ENCODE measurements at regions not wholly inside any gene's neighbourhood (a gene's known extent, or its start where the extent isn't known, plus 50 kb on each side); places are given as distances from the start of the nearest gene placed in this dataset.

- H3K79me1 ChIP-seq (ENCODE audit: low read depth in 1 of 2, low read length in 2 of 2) = no peaks in the 10 kb centered on the region
- intact Hi-C loops (cut with micrococcal nuclease) (no loop called here), in situ Hi-C loops (cut with MboI; ENCODE audit: low sequenced_read_pairs) (no loop called here), dilution Hi-C loops (cut with HindIII; ENCODE audit: low sequenced_read_pairs, unreplicated experiment) (no loop called here)
- peak overlapping the region; percentile 33; the same call in 1 of the 2 replicates for H3K4ac ChIP-seq (ENCODE audit: low read depth, low read length)
- H4K91ac ChIP-seq (ENCODE audit: insufficient read depth, low read depth, low read length) = no peak overlapping the region
- no peak overlapping the region for H2AK5ac ChIP-seq (ENCODE audit: low read depth, low read length)
- CTCF ChIA-PET = no interaction called here
- H3K36me3 ChIP-seq (ENCODE audit: control insufficient read depth, insufficient read depth, low read length) = no peaks in the 10 kb centered on the region
- H2BK20ac ChIP-seq (ENCODE audit: low read depth, low read length) = no peak overlapping the region
- H3K4me1 ChIP-seq (ENCODE audit: control insufficient read depth, insufficient read depth, low read length) = no peaks in the 10 kb centered on the region; the same call in 1 of the 2 replicates
- no peak overlapping the region for H3K23ac ChIP-seq (ENCODE audit: low read depth, low read length)
- no peak overlapping the region for H3K18ac ChIP-seq (ENCODE audit: low read depth, low read length)
- DNase-seq = peak; percentile 97
- BruUV-seq (replicated peaks) = no TSS peak
- TF ChIP-seq CHD1 (IDR thresholded peaks at IDR 0.05; ENCODE audit: low read depth, low read length) (no peak), BHLHE40 (IDR thresholded peaks at IDR 0.05; ENCODE audit: low read depth, low read length) (peak; percentile 72; the same call in 1 of the 2 replicates), FOS (IDR thresholded peaks at IDR 0.05; ENCODE audit: low read depth, low read length) (peak; percentile 75), MAFK (IDR thresholded peaks at IDR 0.05; ENCODE audit: low read depth, low read length) (no peak), USF2 (IDR thresholded peaks at IDR 0.05; ENCODE audit: low read depth, low read length) (peak; percentile 59), NFE2L2 (IDR thresholded peaks at IDR 0.05; ENCODE audit: low read depth, low read length) (peak; percentile 61; the same call in 1 of the 2 replicates), MXI1 (IDR thresholded peaks at IDR 0.05; ENCODE audit: borderline replicate concordance, low read depth, low read length) (peak; percentile 76), CEBPB (IDR thresholded peaks at IDR 0.05; ENCODE audit: low read depth, low read length) (peak; percentile 94)
- H3K27ac ChIP-seq (ENCODE audit: insufficient read depth, low read length) = peak overlapping the region; percentile 26; the same call in 1 of the 2 replicates
- no peak overlapping the region for H3K14ac ChIP-seq (replicated peaks; ENCODE audit: low read depth, low read length)
- H2BK15ac ChIP-seq (ENCODE audit: low read depth, low read length) = 0 out of 3 replicates have a peak overlapping the region, but pooled peaks have one; percentile 41
- POLR2A ChIA-PET (ENCODE audit: unreplicated experiment) = no interaction called here
- H2AK9ac ChIP-seq (replicated peaks; ENCODE audit: low read depth, low read length, poor library complexity) = no peak overlapping the region
- peak overlapping the region; percentile 32 for H2BK5ac ChIP-seq (ENCODE audit: low read depth, low read length, poor library complexity, severe bottlenecking)
- H4K5ac ChIP-seq (ENCODE audit: low read depth, low read length) = no peak overlapping the region
- no peak overlapping the region for H3K9ac ChIP-seq (ENCODE audit: low read depth, low read length)
- H2BK120ac ChIP-seq (ENCODE audit: low read depth, low read length) = 0 out of 2 replicates have a peak overlapping the region, but pooled peaks have one; percentile 42
- no peak overlapping the region for H3K4me2 ChIP-seq (ENCODE audit: low read depth, low read length)
- no peaks in the 10 kb centered on the region for H4K20me1 ChIP-seq (ENCODE audit: insufficient read depth, low read length)
- H3K9me1 ChIP-seq (ENCODE audit: insufficient read depth, low read length) = peaks cover 3% of the 10 kb centered on the region
- no peak overlapping the region for H4K8ac ChIP-seq (ENCODE audit: low read depth in 2 of 2, low read length in 2 of 2)
- no peaks in the 10 kb centered on the region for H3K9me3 ChIP-seq (ENCODE audit: control insufficient read depth, insufficient read depth, low read length)
- ATAC-seq (ENCODE audit: low read depth) = peak; percentile 90
- H3K56ac ChIP-seq (ENCODE audit: extremely low read depth, insufficient read depth, low read length) = no peak overlapping the region
- H2AFZ ChIP-seq (replicated peaks; ENCODE audit: low read length, poor library complexity) = peak overlapping the region; percentile 4
- H3K27me3 ChIP-seq (ENCODE audit: control insufficient read depth, insufficient read depth, low read length) = peaks cover 2% of the 10 kb centered on the region; the same call in 1 of the 2 replicates
- no peak overlapping the region for H3K4me3 ChIP-seq (ENCODE audit: insufficient read depth, low read depth, low read length)
- 10% methylated on average over 2 of the region's 8 CpGs; no CpG with 5 or more reads in 1 of the 2 experiments for WGBS, 2 experiments (ENCODE audit: extremely low coverage in 2 of 2, insufficient read length in 1 of 2)
Observed at GRCh38 chr3:72346526-72346926, 501.7 kb downstream of the SHQ1 start.

Measured in IMR-90 (cell line).